H9 (cell line): ENCODE measurements at regions not wholly inside any gene's neighbourhood (a gene's known extent, or its start where the extent isn't known, plus 50 kb on each side); places are given as distances from the start of the nearest gene placed in this dataset.

Experiments
- DNase-seq: peaks from one replicate; pipeline ENCODE4 v3.0.0-alpha.2; 2017
- H2AFZ ChIP-seq: one replicate; pipeline ENCODE4 v1.6.1; 2013; ENCODE audit warnings: mild to moderate bottlenecking, low read length, control low read depth, moderate library complexity
- H2AK5ac ChIP-seq: 2 replicates; pipeline ENCODE4 v1.6.1; 2013; ENCODE audit warnings: low read length, control low read depth, mixed read lengths; ENCODE audit not compliant: insufficient read length
- H2BK120ac ChIP-seq: one replicate; pipeline ENCODE4 v1.6.1; 2013; ENCODE audit warnings: low read depth, mild to moderate bottlenecking, low read length, control low read depth, inconsistent platforms; ENCODE audit not compliant: poor library complexity, severe bottlenecking
- H2BK12ac ChIP-seq: 2 replicates; pipeline ENCODE4 v1.6.1; 2013; ENCODE audit warnings: low read length, control low read depth, mixed read lengths, low read depth; ENCODE audit not compliant: insufficient read length
- H2BK15ac ChIP-seq: 2 replicates; pipeline ENCODE4 v1.6.1; 2013; ENCODE audit warnings: low read depth, low read length, control low read depth
- H2BK20ac ChIP-seq: one replicate; pipeline ENCODE4 v1.6.1; 2013; ENCODE audit warnings: low read depth, mild to moderate bottlenecking, low read length, control low read depth, inconsistent platforms; ENCODE audit not compliant: poor library complexity, severe bottlenecking
- H2BK5ac ChIP-seq: 2 replicates; pipeline ENCODE4 v1.6.1; 2013; ENCODE audit warnings: low read length, control low read depth, mixed read lengths; ENCODE audit not compliant: insufficient read length
- H3K14ac ChIP-seq: 2 replicates; pipeline ENCODE4 v1.6.1; 2013; ENCODE audit warnings: low read length, control low read depth; ENCODE audit not compliant: insufficient read depth
- H3K18ac ChIP-seq: 2 replicates; pipeline ENCODE4 v1.6.1; 2013; ENCODE audit warnings: low read depth, mild to moderate bottlenecking, mixed read lengths, low read length, control low read depth; ENCODE audit not compliant: insufficient read length
- H3K23ac ChIP-seq: 2 replicates; pipeline ENCODE4 v1.6.1; 2013; ENCODE audit warnings: low read length, control low read depth, mixed read lengths, low read depth; ENCODE audit not compliant: insufficient read length
- H3K23me2 ChIP-seq: 2 replicates; pipeline ENCODE4 v1.6.1; 2013; ENCODE audit warnings: low read depth, mild to moderate bottlenecking, mixed read lengths, low read length, control low read depth; ENCODE audit not compliant: insufficient read length, poor library complexity, severe bottlenecking
- H3K27ac ChIP-seq: 2 replicates; pipeline ENCODE4 v1.5.1; 2013; ENCODE audit warnings: low read length, control low read depth, mixed read lengths, low read depth; ENCODE audit not compliant: insufficient read length
- H3K27me3 ChIP-seq: 2 replicates; pipeline ENCODE4 v1.6.1; 2013; ENCODE audit warnings: low read length, control low read depth, inconsistent platforms; ENCODE audit not compliant: insufficient read depth
- H3K4ac ChIP-seq: 2 replicates; pipeline ENCODE4 v1.6.1; 2013; ENCODE audit warnings: low read depth, mild to moderate bottlenecking, control low read depth, inconsistent platforms, low read length, moderate library complexity
- H3K4me1 ChIP-seq: 2 replicates; pipeline ENCODE4 v1.6.1; 2013; ENCODE audit warnings: low read length, control low read depth, inconsistent platforms; ENCODE audit not compliant: insufficient read depth
- H3K4me2 ChIP-seq: 2 replicates; pipeline ENCODE4 v1.6.1; 2013; ENCODE audit warnings: low read length, control low read depth, mixed read lengths; ENCODE audit not compliant: insufficient read length, insufficient read depth
- H3K56ac ChIP-seq: 2 replicates; pipeline ENCODE4 v1.6.1; 2013; ENCODE audit warnings: low read depth, mild to moderate bottlenecking, mixed read lengths, low read length, control low read depth; ENCODE audit not compliant: insufficient read length
- H3K79me1 ChIP-seq: 2 replicates; pipeline ENCODE4 v1.6.1; 2013; ENCODE audit warnings: low read depth, mild to moderate bottlenecking, moderate library complexity, low read length, control low read depth, inconsistent platforms; ENCODE audit not compliant: insufficient read depth, poor library complexity, severe bottlenecking
- H3K79me2 ChIP-seq: 2 replicates; pipeline ENCODE4 v1.6.1; 2013; ENCODE audit warnings: low read length, control low read depth, inconsistent platforms; ENCODE audit not compliant: insufficient read depth
- H3K9ac ChIP-seq: 2 replicates; pipeline ENCODE4 v1.6.1; 2013; ENCODE audit warnings: low read length, control low read depth, mixed read lengths; ENCODE audit not compliant: insufficient read length; ENCODE audit errors: extremely low read depth
- H3K9me3 ChIP-seq: one replicate; pipeline ENCODE4 v1.6.1; 2013; ENCODE audit warnings: low read depth, low read length, inconsistent platforms; ENCODE audit not compliant: control insufficient read depth
- H3T11ph ChIP-seq: one replicate; pipeline ENCODE4 v1.6.1; 2013; ENCODE audit warnings: mild to moderate bottlenecking, low read length, control low read depth, inconsistent platforms
- H4K20me1 ChIP-seq: one replicate; pipeline ENCODE4 v1.6.1; 2013; ENCODE audit not compliant: control insufficient read depth, insufficient read length, insufficient read depth
- H4K5ac ChIP-seq: 2 replicates; pipeline ENCODE4 v1.6.1; 2013; ENCODE audit warnings: low read depth, mild to moderate bottlenecking, mixed read lengths, low read length, control low read depth; ENCODE audit not compliant: insufficient read length
- H4K8ac ChIP-seq: replicated peaks from 2 replicates; pipeline ENCODE4 v1.6.1; 2013; ENCODE audit warnings: low read length, control low read depth, mixed read lengths, low read depth; ENCODE audit not compliant: insufficient read length
- H4K91ac ChIP-seq: 2 replicates; pipeline ENCODE4 v1.6.1; 2013; ENCODE audit warnings: low read depth, mild to moderate bottlenecking, moderate library complexity, mixed read lengths, low read length, control low read depth; ENCODE audit not compliant: insufficient read length
- H3K27ac Mint-ChIP-seq, 3 experiments: 2 replicates in 2 of 3; 3 replicates in 1 of 3; pipeline ENCODE4 v1.8.0; 2020 to 2021; ENCODE audit warnings: mixed read lengths in 3 of 3, mild to moderate bottlenecking in 1 of 3, moderate library complexity in 1 of 3
- H3K27me3 Mint-ChIP-seq: 2 replicates; pipeline ENCODE4 v1.8.0; 2021; ENCODE audit warnings: low read depth, mild to moderate bottlenecking, moderate library complexity, mixed read lengths
- H3K36me3 Mint-ChIP-seq, 3 experiments: 2 replicates in 2 of 3; 3 replicates in 1 of 3; pipeline ENCODE4 v1.8.0; 2020 to 2021; ENCODE audit warnings: low read depth in 3 of 3, mixed read lengths in 3 of 3; ENCODE audit not compliant: insufficient read depth in 1 of 3
- H3K4me1 Mint-ChIP-seq, 2 experiments: 2 replicates each; pipeline ENCODE4 v1.8.0; 2020; ENCODE audit warnings: mixed read lengths in 2 of 2
- H3K4me3 Mint-ChIP-seq, 2 experiments: 2 replicates in 1 of 2; 3 replicates in 1 of 2; pipeline ENCODE4 v1.8.0; 2020 to 2021; ENCODE audit warnings: mild to moderate bottlenecking in 2 of 2, mixed read lengths in 2 of 2, moderate library complexity in 1 of 2
- H3K9me3 Mint-ChIP-seq, 2 experiments: 2 replicates in 1 of 2; 3 replicates in 1 of 2; pipeline ENCODE4 v1.8.0; 2020; ENCODE audit warnings: mild to moderate bottlenecking in 2 of 2, mixed read lengths in 2 of 2, moderate library complexity in 1 of 2
- CTCF ChIP-seq: fragments of 200-600 bp; sonication (generic); conservative IDR thresholded peaks from 3 replicates; pipeline ENCODE4 v1.8.0; 2021; ENCODE audit warnings: antibody characterized with exemption, mild to moderate bottlenecking
- WGBS: extraction: QIAGEN DNeasy Blood & Tissue Kit; methylation state at CpG from one replicate; pipeline ENCODE4 v1.1.7; 2013; ENCODE audit warnings: missing lambda C conversion rate, low lambda C conversion rate, mixed read lengths; ENCODE audit not compliant: insufficient read length; ENCODE audit errors: extremely low coverage; 5-methylcytosine and 5-hydroxymethylcytosine counted together

GRCh38 chr3:67201026-67201425 is 202.9 kb downstream of the KBTBD8 start:
- DNase-seq: no peak
- Histone ChIP-seq H3K4ac (no peak overlapping the region), H3K79me1 (no peaks in the 10 kb centered on the region), H2BK12ac (no peak overlapping the region), H2BK20ac (no peak overlapping the region), H3T11ph (no peak overlapping the region), H2BK120ac (no peak overlapping the region), H3K23me2 (no peaks in the 10 kb centered on the region), H3K56ac (no peak overlapping the region), H4K91ac (no peak overlapping the region), H3K27ac (no peak overlapping the region), H3K4me2 (no peak overlapping the region), H3K79me2 (no peaks in the 10 kb centered on the region), H3K27me3 (no peaks in the 10 kb centered on the region), H3K4me1 (no peaks in the 10 kb centered on the region), H3K9me3 (no peaks in the 10 kb centered on the region), H3K14ac (no peak overlapping the region), H3K18ac (no peak overlapping the region), H2AK5ac (no peak overlapping the region), H2BK5ac (no peak overlapping the region), H2AFZ (no peak overlapping the region), H3K23ac (no peak overlapping the region), H3K9ac (no peak overlapping the region), H4K20me1 (no peaks in the 10 kb centered on the region), H4K5ac (no peak overlapping the region), H4K8ac (no peak overlapping the region), H2BK15ac (no peak overlapping the region)
- Mint-ChIP-seq H3K27me3 (no peaks in the 10 kb centered on the region), H3K36me3 (no peaks in the 10 kb centered on the region), H3K4me1 (peaks cover 2 to 14% of the 10 kb centered on the region in 2 experiments; a peak in 2 of 4 replicates), H3K4me3 (no peak overlapping the region), H3K9me3 (no peaks in the 10 kb centered on the region), H3K27ac (no peak overlapping the region)
- TF ChIP-seq CTCF: no peak
- no CpG with 5 or more reads among the region's 2 CpGs for WGBS
